22Rv1 (cell line): ENCODE measurements at regions not wholly inside any gene's neighbourhood (a gene's known extent, or its start where the extent isn't known, plus 50 kb on each side); places are given as distances from the start of the nearest gene placed in this dataset.

Experiments
- ZFX ChIP-seq: fragments of 450-650 bp; IDR thresholded peaks from 2 replicates; pipeline ENCODE4 v1.6.1; 2017; ENCODE audit warnings: antibody characterized with exemption, borderline replicate concordance
- TF ChIP-seq, protein P1 (sequence below): fragments of 450-650 bp; IDR thresholded peaks from 2 replicates; pipeline ENCODE4 v1.5.1; 2017; ENCODE audit warnings: mild to moderate bottlenecking

DNA sequence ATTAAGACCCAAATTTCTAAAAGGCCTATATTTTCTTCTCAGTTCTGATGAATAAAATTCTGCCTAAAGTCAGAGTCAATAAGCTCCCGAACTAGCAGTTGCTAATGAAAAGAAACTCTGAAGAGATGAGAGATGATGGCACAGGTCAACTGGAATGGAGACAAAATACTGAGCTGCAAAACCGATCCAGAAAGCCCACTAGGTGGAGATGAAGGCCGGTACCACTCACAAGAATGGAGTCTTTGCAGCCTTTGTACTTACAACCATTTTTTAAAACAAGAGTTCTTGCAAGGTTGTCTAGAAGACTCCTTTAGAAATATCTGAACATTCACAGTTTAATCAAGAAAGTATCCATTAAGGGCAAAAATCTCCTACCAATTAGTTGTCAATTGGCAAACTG is 119.9 kb upstream of the TJP1 start:
- TF ChIP-seq, protein P1, sequence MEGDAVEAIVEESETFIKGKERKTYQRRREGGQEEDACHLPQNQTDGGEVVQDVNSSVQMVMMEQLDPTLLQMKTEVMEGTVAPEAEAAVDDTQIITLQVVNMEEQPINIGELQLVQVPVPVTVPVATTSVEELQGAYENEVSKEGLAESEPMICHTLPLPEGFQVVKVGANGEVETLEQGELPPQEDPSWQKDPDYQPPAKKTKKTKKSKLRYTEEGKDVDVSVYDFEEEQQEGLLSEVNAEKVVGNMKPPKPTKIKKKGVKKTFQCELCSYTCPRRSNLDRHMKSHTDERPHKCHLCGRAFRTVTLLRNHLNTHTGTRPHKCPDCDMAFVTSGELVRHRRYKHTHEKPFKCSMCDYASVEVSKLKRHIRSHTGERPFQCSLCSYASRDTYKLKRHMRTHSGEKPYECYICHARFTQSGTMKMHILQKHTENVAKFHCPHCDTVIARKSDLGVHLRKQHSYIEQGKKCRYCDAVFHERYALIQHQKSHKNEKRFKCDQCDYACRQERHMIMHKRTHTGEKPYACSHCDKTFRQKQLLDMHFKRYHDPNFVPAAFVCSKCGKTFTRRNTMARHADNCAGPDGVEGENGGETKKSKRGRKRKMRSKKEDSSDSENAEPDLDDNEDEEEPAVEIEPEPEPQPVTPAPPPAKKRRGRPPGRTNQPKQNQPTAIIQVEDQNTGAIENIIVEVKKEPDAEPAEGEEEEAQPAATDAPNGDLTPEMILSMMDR = peak; percentile 31
- no peak for TF ChIP-seq ZFX
